ENCODE measurements at regions not wholly inside any gene's neighbourhood (a gene's known extent, or its start where the extent isn't known, plus 50 kb on each side); places are given as distances from the start of the nearest gene placed in this dataset.

DNA sequence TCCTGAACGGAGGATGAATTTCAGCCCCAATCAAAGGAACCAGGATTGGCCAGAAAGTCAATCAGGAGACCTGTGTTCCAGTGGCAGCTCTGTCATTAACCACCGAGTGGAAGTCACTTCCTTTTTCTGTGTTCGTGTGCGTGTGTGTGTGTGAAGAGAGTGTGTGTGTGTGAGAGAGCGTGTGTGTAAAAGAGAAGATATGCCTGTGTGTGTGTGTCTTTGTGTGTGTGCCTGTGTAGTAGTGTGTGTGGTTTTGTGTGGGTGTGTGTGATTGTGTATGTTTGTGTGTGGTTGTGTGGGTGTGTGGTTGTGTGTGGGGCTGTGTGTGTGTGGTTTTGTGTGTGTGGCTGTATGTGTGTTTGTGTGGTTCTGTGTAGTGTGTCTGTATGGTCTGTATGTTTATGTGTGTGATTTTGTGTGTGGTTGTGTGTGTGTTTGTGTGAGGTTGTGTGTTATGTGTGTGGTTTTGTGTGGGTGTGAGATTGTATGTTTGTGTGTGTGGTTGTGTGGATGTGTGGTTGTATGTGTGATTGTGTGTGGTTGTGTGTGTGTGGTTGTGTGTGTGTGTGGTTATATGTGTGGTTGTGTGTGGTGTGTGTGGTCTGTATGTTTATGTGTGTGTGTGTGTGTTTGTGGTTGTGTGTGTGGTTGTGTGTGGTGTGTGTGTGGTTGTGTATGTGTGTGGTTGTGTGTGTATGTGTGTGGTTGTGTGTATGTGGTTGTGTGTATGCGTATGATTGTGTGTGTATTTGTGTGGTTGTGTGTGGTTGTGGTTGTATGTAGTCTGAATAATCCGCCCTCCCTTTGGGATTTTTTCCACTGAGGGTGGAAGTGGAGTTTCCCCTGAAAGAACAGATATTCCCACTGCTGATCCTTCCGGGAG lies 314.4 kb downstream of the SHQ1 start:
- Histone ChIP-seq H3K27me3 (ENCODE audit: insufficient read depth, low read length) (no peaks in the 10 kb centered on the region), H3K4me2 (ENCODE audit: insufficient read depth, insufficient read length, low read length) (no peak overlapping the region), H3K14ac (ENCODE audit: insufficient read depth, low read length) (no peak overlapping the region), H3K23ac (ENCODE audit: insufficient read length, low read depth, low read length) (no peak overlapping the region), H2BK12ac (ENCODE audit: insufficient read length, low read depth, low read length) (no peak overlapping the region), H2BK5ac (ENCODE audit: insufficient read length, low read length) (no peak overlapping the region), H3K4ac (ENCODE audit: low read depth, low read length) (no peak overlapping the region), H3K18ac (ENCODE audit: insufficient read length, low read depth, low read length) (no peak overlapping the region), H3K23me2 (ENCODE audit: insufficient read length, low read depth, low read length, poor library complexity, severe bottlenecking) (no peaks in the 10 kb centered on the region), H4K20me1 (ENCODE audit: control insufficient read depth, insufficient read depth, insufficient read length) (no peaks in the 10 kb centered on the region), H3K9ac (ENCODE audit: extremely low read depth, insufficient read length, low read length) (no peak overlapping the region), H2AFZ (ENCODE audit: low read length) (no peak overlapping the region), H3K56ac (ENCODE audit: insufficient read length, low read depth, low read length) (no peak overlapping the region), H2BK20ac (ENCODE audit: low read depth, low read length, poor library complexity, severe bottlenecking) (no peak overlapping the region), H3T11ph (ENCODE audit: low read length) (no peak overlapping the region), H2BK15ac (ENCODE audit: low read depth, low read length) (no peak overlapping the region), H4K8ac (replicated peaks; ENCODE audit: insufficient read length, low read depth, low read length) (no peak overlapping the region), H3K79me2 (ENCODE audit: insufficient read depth, low read length) (no peaks in the 10 kb centered on the region), H4K5ac (ENCODE audit: insufficient read length, low read depth, low read length) (no peak overlapping the region), H3K79me1 (ENCODE audit: insufficient read depth, low read depth, low read length, poor library complexity, severe bottlenecking) (no peaks in the 10 kb centered on the region), H3K9me3 (ENCODE audit: control insufficient read depth, low read depth, low read length) (no peaks in the 10 kb centered on the region), H3K27ac (ENCODE audit: insufficient read length, low read depth, low read length) (no peak overlapping the region), H2AK5ac (ENCODE audit: insufficient read length, low read length) (no peak overlapping the region), H3K4me1 (ENCODE audit: insufficient read depth, low read length) (peaks cover 9% of the 10 kb centered on the region; the same call in 1 of the 2 replicates), H4K91ac (ENCODE audit: insufficient read length, low read depth, low read length) (no peak overlapping the region), H2BK120ac (ENCODE audit: low read depth, low read length, poor library complexity, severe bottlenecking) (no peak overlapping the region)
- peak overlapping the region in 1 of 3 experiments; percentile 1; a peak in 1 of 7 replicates for H3K27ac Mint-ChIP-seq
- H3K36me3 Mint-ChIP-seq (ENCODE audit: insufficient read depth in 1 of 3, low read depth in 3 of 3): peaks cover 0 to 4% (median 0%) of the 10 kb centered on the region in 3 experiments; a peak in 1 of 7 replicates
- no peak overlapping the region; a peak in 1 of 5 replicates for H3K4me3 Mint-ChIP-seq
- DNase-seq: no peak
- peaks cover 16 to 28% of the 10 kb centered on the region in 2 experiments for H3K4me1 Mint-ChIP-seq
- H3K9me3 Mint-ChIP-seq: peaks cover 4 to 5% of the 10 kb centered on the region in 2 experiments; a peak in 3 of 5 replicates
- TF ChIP-seq, protein P1, sequence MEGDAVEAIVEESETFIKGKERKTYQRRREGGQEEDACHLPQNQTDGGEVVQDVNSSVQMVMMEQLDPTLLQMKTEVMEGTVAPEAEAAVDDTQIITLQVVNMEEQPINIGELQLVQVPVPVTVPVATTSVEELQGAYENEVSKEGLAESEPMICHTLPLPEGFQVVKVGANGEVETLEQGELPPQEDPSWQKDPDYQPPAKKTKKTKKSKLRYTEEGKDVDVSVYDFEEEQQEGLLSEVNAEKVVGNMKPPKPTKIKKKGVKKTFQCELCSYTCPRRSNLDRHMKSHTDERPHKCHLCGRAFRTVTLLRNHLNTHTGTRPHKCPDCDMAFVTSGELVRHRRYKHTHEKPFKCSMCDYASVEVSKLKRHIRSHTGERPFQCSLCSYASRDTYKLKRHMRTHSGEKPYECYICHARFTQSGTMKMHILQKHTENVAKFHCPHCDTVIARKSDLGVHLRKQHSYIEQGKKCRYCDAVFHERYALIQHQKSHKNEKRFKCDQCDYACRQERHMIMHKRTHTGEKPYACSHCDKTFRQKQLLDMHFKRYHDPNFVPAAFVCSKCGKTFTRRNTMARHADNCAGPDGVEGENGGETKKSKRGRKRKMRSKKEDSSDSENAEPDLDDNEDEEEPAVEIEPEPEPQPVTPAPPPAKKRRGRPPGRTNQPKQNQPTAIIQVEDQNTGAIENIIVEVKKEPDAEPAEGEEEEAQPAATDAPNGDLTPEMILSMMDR (conservative IDR thresholded peaks at IDR 0.05): no peak
- peaks cover 35% of the 10 kb centered on the region for H3K27me3 Mint-ChIP-seq (ENCODE audit: low read depth)
- WGBS (ENCODE audit: extremely low coverage, insufficient read length, low lambda C conversion rate): 100% methylated on average over 2 of the region's 8 CpGs

All from H9 (cell line).